Uterus (tissue), 2 donors: ENCODE measurements at regions not wholly inside any gene's neighbourhood (a gene's known extent, or its start where the extent isn't known, plus 50 kb on each side); places are given as distances from the start of the nearest gene placed in this dataset.

Source experiments
- CTCF ChIP-seq, 4 experiments: fragments of 200-600 bp in 2 of 4; fragments of 450-650 bp in 2 of 4; sonication (generic) in 2 of 4; IDR thresholded peaks; one replicate each; pipeline ENCODE4 v1.5.1; 2016 to 2019; ENCODE audit warnings: antibody characterized with exemption in 4 of 4, mild to moderate bottlenecking in 2 of 4, moderate library complexity in 1 of 4
- POLR2A ChIP-seq, 2 donors: fragments of 450-650 bp; IDR thresholded peaks; one replicate each; pipeline ENCODE4 v1.6.1; 2016; ENCODE audit warnings: antibody characterized with exemption in 2 of 2, mild to moderate bottlenecking in 1 of 2, moderate library complexity in 1 of 2

- TF ChIP-seq CTCF (IDR thresholded peaks at IDR 0.05): no peak
- no peak for TF ChIP-seq POLR2A (IDR thresholded peaks at IDR 0.05)
Measured at GRCh38 chr14:61132894-61133293, 148.2 kb downstream of the TMEM30B start.
